ENCODE measurements at regions not wholly inside any gene's neighbourhood (a gene's known extent, or its start where the extent isn't known, plus 50 kb on each side); places are given as distances from the start of the nearest gene placed in this dataset.
"Not testable (repeated sequence)": the region's sequence is repeated elsewhere in the genome, so short reads cannot be mapped to it uniquely, and the experiment has no call there.

DNA sequence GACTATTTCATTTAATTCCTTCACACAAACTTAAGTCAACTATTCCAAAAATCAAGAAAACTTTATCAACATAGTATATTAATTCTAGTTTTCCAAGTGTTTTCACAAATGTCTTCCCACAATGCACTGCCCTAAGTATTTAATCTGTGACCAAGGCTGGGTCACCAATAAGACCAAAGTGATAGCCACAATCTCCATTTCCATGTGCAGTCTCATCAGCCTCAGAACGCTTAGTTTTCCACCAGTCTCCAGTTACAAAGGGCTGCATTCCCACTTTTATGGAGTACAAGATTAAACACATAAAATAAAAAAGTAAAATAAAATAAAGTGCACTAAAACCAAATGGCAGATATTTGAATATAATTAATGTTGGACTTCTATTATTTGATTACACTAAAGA lies 371.6 kb upstream of the CCNH start:
- TF ChIP-seq, protein P1, sequence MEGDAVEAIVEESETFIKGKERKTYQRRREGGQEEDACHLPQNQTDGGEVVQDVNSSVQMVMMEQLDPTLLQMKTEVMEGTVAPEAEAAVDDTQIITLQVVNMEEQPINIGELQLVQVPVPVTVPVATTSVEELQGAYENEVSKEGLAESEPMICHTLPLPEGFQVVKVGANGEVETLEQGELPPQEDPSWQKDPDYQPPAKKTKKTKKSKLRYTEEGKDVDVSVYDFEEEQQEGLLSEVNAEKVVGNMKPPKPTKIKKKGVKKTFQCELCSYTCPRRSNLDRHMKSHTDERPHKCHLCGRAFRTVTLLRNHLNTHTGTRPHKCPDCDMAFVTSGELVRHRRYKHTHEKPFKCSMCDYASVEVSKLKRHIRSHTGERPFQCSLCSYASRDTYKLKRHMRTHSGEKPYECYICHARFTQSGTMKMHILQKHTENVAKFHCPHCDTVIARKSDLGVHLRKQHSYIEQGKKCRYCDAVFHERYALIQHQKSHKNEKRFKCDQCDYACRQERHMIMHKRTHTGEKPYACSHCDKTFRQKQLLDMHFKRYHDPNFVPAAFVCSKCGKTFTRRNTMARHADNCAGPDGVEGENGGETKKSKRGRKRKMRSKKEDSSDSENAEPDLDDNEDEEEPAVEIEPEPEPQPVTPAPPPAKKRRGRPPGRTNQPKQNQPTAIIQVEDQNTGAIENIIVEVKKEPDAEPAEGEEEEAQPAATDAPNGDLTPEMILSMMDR (IDR thresholded peaks at IDR 0.05; ENCODE audit: low read depth, low read length): no peak
- no peak overlapping the region for H3K4me3 ChIP-seq (ENCODE audit: low read depth, low read length)

DNA sequence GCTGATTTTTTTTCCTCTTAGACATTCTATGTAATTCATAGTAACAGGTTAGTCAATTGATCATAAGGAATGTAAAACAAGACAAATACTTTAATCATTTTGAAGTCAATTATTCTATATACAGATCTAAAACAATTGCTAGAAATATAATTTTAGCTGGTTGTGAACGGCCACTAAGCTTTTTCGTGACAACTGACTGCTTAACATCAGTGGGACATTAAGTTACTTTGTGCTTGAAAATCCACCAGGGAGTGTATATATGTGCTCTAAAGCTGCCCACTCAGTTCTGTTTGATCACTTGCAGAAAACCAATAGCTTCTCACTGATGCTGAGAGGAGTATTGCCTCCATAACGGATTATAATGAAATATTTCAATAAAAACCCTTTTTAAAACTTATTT lies 370.2 kb upstream of the CCNH start:
- no peak overlapping the region for H3K4me3 ChIP-seq (ENCODE audit: low read depth, low read length)
- TF ChIP-seq, protein P1 (IDR thresholded peaks at IDR 0.05; ENCODE audit: low read depth, low read length): no peak

DNA sequence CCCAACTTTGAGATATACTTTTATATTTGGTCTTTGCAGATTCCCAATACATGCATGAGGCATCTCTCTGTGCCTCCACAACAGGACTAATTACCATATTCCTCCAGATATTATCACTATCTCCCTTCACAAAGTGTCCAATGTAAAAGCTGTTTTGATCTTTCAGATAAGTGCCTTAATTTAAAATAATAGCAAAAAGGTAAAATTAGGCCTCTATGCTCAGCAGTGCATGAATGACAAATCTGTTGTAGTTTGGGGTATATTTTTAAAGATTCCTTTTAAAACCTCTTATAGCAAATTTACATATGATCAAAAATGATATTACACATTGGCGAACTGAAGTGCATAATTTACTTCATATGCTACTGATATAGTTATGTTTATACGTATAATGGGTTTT lies 369.2 kb upstream of the CCNH start:
- TF ChIP-seq, protein P1 (IDR thresholded peaks at IDR 0.05; ENCODE audit: low read depth, low read length): no peak
- H3K4me3 ChIP-seq (ENCODE audit: low read depth, low read length): no peak overlapping the region

DNA sequence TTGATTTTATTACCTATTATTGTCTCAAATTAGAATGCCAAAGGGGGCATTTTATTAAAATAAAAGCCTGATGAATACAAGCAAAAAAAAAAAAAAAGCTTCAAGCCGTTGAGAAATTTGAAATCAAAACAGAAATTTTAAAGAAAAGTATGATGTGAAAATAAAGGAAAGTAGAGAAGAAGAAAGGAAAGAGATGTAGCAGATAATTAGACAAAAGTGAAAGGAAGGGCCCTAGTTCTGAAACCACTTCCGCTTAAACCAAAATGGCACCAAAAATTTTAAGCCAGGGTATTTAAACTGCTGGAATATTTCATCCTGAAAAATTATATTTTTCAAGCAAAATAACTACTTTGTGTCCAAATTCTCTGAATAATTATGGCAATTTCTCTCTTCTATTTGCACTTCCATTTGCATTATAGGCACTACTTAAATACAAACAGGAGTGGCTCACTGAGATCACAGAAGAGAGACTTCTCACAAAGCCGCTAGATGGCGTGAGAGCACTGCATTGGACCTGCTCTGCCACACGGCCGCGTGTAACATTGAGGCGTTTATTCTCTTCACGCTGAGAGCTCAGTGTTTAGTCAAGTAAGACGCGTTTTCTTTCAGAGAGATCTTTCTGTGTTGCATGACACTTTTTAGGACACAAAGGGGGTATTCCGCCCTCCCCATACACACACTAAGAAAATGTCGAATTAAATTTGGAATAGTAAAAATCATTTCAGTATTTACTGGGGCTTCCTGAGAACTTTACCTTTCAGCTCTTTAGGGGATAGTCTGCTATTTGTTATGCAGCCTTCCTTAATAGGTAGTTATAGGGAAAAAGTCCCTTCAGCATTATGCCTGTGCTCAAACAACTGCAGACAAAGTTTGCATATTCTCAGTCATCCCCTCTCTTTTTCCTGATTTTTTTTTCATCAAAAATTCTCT lies 368.4 kb upstream of the CCNH start:
- TF ChIP-seq, protein P1 (IDR thresholded peaks at IDR 0.05; ENCODE audit: low read depth, low read length): peak; percentile 87

DNA sequence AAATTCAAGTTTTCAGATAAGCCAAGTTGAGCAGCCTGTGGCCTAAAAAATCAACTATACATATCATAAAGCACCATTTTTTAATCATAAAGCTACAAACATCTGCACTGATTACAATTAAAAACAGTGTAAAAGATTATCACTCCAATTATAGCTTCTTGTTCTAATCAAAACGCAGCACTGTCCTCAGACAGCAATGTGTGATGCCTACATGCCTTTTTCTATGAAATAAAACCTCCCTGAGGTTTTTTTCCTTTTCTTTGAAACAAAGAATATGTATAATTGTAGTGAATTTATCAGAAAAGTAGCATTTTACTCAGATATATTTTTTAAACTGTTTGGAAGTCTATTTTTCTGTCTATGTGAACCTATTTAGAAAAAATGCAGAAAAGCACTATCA lies 366.1 kb upstream of the CCNH start:
- H3K4me3 ChIP-seq (ENCODE audit: low read depth, low read length): no peak overlapping the region
- TF ChIP-seq, protein P1 (IDR thresholded peaks at IDR 0.05; ENCODE audit: low read depth, low read length): no peak

More for the DNA sequence above, 368.4 kb upstream of the CCNH start:
- H3K4me3 ChIP-seq (ENCODE audit: low read depth, low read length): no peak overlapping the region

DNA sequence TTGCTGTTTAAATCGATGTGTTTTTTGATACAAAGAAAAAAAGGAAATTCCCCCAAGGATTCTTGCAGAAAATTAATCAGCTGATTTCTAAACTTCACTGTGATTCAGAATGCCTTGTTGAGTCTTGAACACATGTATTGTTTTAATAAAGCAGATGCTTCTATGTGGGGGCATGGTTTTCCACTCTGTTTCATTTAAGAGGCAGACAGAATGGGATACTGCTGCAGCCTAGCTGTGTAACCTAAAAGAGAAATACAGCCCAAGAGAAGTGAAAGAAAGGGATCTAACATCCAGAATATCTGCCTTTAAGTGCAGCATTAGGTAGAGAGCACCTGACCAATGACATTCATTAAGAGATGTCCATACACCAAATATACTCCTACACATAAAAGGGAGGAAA lies 365.1 kb upstream of the CCNH start:
- no peak overlapping the region for H3K4me3 ChIP-seq (ENCODE audit: low read depth, low read length)
- TF ChIP-seq, protein P1 (IDR thresholded peaks at IDR 0.05; ENCODE audit: low read depth, low read length): no peak

DNA sequence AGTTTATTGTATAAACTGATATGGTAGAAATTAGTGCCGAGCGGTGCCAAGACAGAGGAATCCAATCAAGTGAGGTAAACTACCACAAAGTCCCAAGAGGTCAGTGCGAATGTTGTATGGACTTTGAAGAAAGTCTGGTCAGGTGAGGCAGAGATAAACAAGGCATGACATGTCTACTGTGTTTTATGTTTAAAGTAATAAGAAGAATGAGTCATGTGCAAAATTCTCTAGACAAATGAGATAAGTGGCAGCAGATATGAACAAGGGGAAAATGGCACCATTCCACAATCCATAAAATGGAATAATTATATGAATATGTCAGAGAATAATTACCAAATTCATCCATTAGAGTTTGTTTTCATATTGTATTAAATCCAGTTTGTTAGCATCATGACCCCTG lies 364.1 kb upstream of the CCNH start:
- no peak overlapping the region for H3K4me3 ChIP-seq (ENCODE audit: low read depth, low read length)
- TF ChIP-seq, protein P1 (IDR thresholded peaks at IDR 0.05; ENCODE audit: low read depth, low read length): no peak

DNA sequence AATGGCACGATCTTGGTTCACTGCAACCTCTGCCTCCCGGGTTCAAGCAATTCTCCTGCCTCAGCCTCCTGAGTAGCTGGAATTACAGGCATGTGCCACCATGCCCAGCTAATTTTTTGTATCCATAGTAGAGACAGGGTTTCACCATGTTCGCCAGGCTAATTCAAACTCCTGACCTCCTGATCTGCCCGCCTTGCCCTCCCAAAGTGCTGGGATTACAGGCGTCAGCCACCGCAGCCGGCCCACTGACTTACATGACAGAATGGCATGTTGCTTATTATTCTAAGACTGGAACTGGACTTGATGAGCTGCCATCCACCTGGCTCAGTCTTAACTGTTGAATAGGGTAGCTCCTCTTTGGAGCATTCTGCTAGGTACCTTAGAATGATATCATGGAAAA lies 363.6 kb upstream of the CCNH start:
- H3K4me3 ChIP-seq (ENCODE audit: low read depth, low read length): not testable (repeated sequence)
